ENCODE measurements at regions not wholly inside any gene's neighbourhood (a gene's known extent, or its start where the extent isn't known, plus 50 kb on each side); places are given as distances from the start of the nearest gene placed in this dataset.

DNA sequence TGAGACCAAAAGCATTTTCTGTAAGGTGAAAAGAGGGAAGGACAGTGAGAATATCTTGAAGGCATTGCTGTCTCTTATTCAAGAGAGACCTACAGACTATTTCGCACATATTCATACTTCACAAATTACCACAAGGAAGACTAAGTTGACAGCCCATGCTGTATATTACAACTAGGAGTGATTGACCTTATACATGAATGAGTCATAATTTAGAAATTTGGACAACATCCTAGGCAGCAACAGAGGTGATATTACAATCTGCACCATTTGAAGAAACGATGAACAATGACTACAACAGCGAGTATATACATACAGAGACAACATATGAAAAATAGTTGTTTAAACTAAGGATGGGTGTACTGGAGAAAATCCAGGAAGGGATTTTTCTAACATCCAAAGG is 971.7 kb downstream of the CDH11 start:
- DNase-seq: no peak

DNA sequence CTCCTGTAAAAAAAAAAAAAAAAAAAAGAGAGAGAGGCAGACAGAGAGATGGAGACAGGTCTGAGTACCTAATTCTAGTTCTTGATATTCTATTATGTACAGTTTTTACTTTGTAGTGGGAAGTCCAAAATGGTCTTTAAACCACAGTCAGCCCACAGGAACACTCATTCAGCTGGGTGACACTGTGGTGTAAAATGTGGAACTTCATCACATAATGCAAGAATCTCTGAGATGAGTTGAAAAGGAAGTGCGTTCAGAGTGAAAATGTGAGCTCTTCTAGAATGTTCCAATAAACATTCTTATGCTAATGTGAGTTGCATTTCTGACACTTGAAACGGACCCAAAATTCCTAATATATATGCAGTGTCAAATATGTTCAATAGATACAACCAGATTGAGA is 972.1 kb downstream of the CDH11 start:
- DNase-seq: no peak

DNA sequence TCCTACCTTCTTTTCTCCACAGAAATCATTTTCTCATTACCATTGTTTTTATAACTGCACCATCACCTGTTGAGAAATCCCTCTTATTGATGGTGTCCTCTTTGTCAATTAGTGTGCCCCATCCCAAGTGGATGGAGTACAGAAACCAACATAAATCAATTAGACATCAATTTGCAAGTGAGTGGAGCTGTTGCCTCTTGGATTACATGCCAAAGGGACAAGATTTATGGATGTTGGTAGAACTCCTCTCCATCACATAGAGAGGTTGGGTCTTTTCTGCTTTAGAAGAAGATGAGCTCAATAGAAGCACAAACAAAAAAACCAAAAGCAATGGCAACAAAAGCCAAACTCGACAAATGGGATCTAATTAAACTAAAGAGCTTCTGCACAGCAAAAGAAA is 973.5 kb downstream of the CDH11 start:
- DNase-seq: no peak

DNA sequence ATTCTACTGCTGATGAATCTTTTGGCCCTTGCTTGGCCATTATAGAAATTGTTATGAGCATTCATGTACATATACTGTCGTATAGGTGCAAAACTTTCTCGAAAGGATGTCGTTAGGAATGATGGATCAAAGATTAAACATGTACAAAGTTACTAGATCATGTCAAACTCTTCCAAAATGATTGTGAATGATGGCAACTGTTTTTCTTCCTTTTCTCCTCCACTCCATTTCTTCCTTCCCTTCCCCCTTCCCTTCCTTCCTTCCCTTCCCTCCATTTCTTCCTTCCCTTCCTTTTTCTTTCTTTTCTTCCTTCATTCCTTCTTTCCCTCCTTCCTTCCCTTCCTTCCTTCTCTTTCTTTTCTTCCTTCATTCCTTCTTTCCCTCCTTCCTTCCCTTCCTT is 973.9 kb downstream of the CDH11 start:
- DNase-seq: no peak

DNA sequence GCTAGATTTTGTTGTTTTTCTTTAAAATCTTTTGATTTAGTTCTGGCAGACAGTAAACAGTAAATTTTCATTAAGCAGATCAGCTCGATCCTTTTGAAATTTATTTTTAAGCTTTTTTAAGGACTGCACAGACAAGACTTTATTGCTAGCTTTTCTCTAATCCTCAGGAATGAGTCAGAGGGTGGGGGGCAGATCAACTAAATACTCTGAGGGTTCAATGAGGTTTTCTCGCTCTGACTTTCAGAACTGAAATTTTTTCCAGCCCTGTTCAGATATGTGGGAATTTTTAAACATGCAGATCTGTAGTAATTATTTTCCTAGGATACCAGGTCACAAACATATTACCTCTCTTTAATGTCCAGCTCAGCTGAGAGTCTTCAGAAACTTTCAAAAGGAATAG is 977.2 kb downstream of the CDH11 start:
- no peak for DNase-seq

DNA sequence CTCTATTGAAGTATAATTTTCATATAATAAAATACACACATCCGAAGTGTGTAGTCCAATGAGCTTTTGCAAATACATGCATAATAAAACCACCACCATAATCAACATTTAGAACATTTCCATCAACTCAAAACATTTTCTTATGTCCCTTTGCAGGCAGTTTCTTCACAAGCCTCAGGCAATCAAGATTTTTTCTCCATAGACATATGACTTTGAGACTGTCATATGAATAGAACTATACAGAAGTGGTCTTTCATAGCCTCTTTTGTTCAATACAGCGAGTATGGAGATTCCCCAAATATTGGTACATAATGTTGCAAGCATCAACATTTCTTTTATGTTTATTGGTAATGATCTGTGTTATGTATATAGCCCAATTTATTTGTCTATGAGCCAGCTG is 983.2 kb downstream of the CDH11 start:
- no peak for DNase-seq

DNA sequence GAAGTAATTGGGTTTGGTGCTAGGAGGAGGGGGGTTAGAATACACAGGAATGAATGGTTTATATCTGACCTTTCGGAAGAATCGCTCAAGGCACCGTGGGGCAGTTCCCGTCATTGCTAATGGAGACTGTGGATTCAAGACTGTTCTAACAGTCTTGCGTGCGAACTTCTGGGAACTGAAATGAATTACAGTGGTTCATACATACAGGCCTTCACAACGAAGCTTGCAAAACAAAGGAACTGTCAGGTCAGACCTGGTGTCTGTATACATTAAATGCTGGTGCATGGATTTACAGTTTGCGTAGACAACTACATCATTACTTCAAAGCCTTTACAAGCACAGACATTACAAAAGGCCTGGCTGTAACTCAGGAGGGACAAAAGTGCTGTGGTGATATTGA is 983.9 kb downstream of the CDH11 start:
- no peak for DNase-seq

DNA sequence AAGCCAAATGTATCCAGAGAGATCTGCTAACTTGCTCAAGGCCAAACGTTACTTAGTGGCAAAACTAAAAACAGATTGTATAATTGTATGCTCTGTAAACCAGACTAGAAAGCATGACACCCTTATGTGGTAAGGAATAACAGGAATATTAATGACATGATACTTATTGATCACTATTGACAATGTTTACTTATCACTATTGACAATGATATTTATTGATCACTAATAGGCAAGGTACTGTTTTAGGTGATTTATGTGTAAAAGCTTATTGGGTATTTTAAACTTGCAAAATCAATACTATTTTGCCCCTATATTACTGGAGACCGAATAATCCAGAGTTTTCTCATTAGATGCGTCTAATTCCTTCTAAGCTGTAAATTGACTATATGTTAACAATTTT is 985.1 kb downstream of the CDH11 start:
- no peak for DNase-seq

DNA sequence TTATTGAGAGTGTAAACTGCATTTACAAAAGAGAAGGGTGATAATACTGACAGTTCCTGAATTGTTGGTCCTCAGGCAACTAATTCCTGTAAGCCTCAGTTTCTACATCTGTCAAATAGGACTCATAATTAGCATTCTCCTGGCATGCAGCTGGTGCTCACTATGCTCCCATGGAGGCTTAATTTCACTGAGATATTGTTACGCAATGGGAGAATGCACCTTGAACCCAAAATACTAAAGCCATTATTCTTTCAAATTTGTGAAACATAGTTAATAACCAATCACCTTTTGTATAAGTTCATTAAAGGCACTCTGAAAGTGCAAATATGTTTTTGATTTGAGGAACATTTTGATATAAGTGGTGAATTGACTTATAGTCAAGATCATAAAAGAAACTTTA is 985.5 kb downstream of the CDH11 start:
- no peak for DNase-seq

DNA sequence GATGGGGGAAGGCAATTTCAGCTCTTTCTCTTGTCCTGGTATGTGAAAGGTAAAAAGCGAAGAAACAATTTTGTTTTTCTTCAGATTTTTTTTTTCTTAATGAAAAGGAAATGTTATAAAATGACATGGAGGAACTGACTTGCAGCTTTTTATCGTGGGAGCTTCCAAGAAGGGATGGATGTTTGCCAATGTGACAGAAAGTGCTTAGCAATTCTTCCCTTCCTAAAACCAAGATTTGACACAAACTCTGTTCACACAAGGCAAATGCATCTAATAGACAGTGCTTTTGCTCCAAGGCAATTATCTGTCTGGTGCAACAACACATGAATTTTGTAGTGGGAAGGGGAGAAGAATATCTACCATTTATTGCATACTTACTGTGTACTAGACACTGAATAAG is 988.5 kb downstream of the CDH11 start:
- DNase-seq: no peak

DNA sequence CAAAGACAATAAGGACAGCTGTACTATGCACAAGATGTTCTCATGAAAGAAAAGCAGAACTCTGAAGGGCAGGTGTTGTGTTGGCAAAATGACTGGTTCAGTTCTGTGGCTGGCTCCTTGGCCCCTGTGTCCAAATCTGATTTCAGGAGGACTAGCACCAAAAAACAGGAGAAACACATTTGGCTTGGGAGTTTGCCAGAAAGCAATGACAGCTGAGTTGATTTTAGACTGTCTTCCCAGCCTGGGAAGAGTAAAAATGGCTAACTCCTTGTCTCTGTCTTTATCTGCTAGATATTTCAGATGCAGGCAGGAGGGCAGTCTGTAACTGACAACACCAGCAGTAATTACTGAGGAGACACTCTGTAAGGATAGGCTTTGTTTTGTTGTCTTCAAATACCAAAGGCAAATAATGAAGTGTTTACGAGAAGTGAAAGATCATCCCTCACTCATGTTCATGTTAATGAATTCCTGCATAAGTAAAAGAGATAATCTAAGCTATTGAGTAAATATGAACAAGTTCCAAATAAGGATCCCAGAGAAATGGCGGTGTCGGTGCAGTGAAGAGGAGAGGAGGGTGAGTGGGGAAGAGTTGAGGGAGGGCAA is 989.0 kb downstream of the CDH11 start:
- DNase-seq: no peak

DNA sequence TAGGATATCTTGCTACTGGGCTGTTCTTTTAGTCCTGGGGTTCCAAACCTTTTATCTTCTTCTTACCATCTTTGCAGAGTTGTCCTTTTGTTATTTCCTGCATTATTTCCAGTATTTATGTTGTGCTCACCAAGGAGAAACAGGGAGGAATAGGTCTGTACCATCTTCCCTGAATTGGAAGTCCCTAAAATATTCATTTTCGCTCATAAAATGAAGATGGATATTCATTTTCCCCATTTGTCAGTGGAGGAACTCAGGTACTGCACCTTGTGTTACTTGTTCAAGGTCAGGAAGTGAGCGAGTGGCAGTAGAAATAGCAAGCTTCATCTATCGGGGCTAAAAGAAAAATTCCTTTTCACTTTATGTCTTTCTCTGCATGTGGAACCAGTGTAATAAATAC is 989.7 kb downstream of the CDH11 start:
- no peak for DNase-seq

DNA sequence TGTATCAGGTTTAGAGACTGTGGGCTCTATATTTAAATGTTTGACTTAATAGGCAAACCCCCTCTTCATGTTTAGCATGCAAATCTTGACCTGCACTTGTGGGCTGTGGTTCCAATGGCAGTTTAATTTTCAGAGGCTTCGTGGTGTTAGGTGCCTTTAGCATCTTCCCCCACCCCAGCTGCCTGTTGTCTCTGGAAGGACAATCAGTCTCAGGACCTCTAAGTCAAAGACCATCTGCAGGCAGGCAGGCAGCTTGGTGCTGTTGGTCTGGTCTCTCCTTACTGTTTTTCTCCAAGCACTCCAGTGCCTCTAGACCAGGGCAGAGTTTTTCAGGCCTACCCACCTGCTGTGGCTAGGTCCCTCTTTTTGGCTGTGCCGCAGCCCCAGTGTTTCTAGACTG is 990.4 kb downstream of the CDH11 start:
- DNase-seq: no peak

DNA sequence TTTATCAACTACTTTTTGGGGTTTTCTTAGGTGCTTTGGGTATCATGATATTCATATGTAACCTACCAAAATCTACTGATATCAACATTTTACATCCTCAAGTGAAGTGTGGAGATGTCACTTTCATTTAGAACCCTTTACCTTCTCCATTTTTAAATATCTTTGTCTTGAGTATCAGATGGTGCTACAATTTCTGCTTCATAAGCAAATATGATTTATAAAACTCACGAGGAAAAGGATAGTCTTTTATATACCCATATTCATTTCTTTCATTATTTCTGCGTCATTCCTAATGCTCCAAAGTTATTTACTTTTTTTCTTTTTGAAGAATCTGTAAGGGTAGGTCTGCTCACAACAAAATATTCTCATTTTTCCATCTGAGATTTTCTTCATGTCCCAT is 991.7 kb downstream of the CDH11 start:
- DNase-seq: no peak

DNA sequence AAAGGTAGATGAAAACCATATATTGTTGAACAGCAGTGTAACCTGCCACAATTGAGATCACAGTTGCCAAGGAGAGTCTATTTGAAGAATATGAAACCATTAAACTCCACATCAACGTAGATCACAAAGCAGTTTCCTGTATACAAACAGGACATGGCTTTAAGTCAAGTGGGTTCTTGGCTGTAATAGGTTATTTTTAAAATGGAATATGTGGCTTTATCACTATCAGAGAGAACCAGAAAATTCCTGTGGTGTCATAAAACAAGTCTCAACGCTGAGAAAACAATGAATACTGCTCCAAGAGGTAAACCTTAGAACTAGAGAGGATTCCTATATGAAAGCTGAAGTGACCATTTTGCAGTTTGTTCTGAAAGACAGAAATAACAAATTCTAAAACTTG is 999.7 kb downstream of the CDH11 start:
- no peak for DNase-seq

DNA sequence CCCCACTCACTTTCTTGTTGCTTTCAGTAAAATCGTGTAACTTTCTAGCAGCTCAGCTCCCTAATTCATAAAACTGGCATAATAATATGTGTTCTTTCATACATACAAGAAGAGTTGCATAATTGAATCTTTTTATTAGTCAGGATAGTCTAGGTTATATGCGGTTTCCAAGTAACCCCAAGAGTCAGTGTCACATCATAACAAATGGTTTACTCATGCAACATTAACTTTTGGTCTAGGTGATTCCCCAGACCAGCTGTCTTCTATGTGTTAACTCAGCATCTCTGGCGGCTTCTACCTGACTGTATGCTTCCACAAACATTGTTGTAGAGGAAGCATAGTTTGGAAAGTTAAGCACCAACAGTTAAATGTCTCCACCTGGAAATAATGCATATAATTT is 1000.4 kb downstream of the CDH11 start:
- DNase-seq: no peak

DNA sequence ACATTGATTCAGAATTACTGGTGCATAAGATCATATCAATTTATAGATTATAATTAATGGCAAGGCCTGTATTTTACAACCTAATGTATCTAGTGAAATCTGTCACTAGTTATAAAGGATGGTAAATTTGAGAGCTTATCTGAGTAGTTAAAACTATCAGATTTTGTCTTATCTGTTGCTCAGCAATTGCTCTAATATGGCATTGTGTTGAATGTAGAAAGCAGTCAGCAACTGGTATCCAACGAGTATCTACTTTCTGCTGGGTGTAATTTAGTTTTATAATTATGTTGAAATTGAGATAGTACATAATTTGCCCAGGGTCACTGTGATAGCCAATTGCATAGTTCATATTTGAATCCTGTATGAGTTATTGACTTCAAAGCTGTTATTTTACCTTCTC is 1005.7 kb downstream of the CDH11 start:
- no peak for DNase-seq

DNA sequence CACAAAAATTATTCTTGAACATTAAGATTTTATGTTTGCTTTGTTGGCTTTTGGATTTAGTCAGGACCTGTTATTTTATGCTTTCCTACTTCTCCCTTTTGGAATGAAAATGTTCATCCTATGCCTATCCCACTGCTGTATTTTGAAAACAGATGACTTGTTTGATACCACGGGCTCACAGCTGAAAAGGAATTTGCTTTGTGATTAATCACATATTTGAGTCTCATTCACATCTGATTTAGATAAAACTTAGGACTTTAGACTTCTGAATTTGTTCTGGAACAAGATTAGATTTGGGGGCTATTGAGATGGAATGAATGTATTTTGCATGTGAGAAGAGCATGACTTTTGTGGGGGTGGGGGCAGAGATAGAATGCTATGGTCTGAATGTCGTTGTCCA is 1012.6 kb downstream of the CDH11 start:
- DNase-seq: no peak

DNA sequence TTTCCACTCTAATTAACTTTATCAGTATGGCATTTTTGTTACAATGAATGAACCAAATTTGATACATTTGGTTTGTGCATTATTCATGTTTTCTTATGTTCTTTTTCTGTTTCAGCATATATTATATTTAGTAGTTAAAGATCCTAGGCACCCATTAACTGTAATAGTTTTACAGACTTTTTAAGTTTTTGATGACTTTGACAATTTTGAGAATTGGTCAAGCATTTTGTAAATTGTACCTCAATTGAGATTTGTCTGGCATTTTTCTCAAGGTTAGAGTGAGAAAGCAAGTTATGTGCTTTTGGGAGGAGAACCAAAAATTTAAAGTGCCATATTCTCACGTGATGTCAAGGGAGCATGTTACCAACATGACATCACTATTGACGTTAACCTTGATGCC is 1019.2 kb downstream of the CDH11 start:
- no peak for DNase-seq

DNA sequence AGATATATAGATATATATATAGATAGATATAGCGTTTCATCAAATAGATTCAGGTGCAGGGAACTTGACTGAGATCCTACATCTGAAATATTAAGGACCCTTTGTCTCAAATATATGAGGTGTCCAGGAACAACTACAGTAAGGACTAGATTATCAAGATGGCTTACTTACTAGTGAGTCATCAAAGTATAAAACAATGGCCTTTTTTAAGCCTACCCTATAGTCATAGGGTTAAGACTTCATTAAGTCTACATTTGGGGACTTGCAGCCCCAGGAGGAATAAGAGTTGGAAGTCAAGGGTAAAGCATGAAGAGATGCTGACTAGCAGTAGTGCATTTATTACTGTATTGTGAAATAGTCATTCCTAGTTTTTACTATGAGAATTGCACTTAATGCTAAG is 1023.4 kb downstream of the CDH11 start:
- no peak for DNase-seq

DNA sequence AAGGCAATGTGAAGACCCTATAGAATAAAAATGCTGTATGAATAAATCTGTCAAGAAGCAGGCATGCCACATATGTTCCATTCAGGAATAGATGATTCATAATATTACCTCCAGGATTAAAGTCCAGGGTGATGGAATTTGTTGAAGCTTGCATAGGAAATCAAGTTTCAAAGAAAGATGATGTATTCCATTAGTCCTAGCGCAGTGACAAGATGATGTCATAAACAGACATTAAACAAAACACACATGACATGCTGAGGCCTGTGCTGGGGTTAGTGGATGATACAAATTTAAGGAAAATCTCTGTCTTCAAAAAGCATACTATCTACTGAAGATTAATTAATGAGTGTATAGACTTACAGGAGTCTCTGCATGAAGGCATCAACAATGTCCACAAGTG is 1025.2 kb downstream of the CDH11 start:
- DNase-seq: no peak

DNA sequence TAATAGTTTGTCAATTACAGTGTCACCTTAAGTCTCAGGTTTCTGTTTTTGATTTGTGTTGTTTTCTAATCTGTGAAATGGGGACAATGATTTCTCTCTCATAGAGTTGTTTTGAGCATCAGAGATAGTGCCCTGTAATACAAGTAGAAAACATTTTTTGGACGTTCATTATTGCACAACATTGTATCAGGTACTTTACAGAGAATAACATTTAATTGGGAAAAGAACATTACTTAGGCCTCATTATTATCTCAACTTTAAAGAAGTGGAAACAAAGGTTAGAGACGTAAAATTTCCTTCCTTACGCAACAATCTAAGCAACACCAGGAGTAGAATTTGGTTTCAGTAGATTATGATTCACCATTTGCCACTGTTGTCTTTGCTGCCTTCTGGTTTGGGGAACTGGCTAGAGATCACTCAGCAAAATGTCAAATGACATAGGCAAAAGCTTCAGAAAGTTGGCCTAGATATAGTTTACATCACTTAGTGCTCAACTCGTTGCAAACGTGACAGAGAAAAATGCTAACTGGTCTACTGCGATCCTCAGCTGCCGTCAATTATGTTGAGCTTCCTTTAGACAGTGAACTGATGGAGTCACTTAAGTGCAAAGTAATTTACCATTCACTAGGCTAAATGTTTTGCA is 1026.8 kb downstream of the CDH11 start:
- DNase-seq: no peak

DNA sequence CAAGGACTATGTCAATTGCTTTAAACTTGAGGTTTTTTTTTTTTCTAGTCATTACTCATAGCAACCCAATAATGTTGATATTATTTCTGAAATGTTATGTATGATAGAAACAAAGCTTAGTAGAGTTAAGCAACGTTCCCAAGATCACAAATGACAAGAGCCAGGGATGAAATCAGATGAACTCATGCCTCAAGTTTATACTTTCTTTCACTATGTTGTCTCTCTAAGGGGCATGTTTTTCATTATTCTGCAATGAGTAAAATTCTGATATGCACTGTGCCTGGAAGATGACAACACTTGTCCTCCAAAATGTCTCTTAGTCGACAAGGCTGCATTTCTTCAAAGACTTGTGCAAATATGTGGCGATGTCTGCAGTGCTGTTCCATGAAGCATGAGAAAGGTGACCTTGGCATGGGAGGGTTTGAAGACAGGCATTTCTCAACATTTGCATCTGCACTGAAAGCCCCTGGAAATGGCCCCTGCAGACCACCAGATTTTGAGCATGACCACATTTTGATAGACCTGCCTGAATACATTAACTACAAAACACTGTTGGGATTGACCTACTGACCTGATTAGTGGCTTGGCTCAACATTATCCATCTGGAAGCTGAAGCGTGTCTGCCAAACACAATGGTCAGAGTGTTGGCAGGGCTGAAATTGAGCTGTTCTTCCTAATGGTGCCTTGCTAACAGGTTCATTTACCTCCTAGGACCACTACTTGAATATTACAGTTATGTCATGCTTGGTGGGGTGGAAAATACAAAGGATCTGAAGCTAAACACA is 1027.5 kb downstream of the CDH11 start:
- DNase-seq: no peak

DNA sequence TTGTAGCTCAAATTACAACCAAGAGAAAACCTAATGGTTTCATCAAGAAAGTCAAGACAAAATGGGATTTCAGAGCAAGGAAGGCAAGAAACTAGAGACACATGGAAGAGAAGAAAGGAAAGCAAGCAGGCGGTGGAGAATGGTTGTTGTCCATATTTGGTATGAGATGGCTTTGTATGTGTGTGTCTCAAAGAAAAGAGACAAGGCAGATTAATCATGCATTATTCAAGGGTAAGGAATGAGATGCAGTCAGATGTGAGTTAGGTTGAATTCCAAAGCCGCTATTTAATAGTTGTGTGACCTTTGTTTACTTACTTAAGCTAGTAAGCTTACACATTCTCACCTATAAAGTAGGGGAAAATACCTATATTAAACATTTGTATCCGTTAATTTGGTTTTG is 1029.6 kb downstream of the CDH11 start:
- DNase-seq: no peak

DNA sequence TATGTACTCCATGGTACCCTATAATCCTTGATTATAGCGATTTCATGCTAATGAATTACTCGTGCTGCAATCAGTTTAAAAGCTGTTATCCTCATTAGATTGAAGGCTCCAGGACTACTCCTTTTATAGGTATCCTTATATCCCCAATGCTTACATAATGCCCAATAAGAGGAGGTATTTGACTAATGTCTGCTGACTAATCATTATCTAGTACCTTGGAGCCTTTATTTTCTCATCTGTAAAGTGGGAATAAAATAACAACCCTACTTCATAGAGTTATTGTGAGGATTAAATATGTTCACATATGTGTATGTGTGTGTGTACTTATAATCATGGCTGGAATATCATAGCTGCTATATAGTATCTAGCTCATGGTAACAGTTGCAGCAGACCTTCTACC is 1031.5 kb downstream of the CDH11 start:
- DNase-seq: no peak

Measured in activated CD4-positive, alpha-beta T cell treated with anti-CD3 and anti-CD28 coated beads, Interleukin-2, amount 50 U/mL, for 16 hours (primary cell).